ENCODE measurements at regions not wholly inside any gene's neighbourhood (a gene's known extent, or its start where the extent isn't known, plus 50 kb on each side); places are given as distances from the start of the nearest gene placed in this dataset.

DNA sequence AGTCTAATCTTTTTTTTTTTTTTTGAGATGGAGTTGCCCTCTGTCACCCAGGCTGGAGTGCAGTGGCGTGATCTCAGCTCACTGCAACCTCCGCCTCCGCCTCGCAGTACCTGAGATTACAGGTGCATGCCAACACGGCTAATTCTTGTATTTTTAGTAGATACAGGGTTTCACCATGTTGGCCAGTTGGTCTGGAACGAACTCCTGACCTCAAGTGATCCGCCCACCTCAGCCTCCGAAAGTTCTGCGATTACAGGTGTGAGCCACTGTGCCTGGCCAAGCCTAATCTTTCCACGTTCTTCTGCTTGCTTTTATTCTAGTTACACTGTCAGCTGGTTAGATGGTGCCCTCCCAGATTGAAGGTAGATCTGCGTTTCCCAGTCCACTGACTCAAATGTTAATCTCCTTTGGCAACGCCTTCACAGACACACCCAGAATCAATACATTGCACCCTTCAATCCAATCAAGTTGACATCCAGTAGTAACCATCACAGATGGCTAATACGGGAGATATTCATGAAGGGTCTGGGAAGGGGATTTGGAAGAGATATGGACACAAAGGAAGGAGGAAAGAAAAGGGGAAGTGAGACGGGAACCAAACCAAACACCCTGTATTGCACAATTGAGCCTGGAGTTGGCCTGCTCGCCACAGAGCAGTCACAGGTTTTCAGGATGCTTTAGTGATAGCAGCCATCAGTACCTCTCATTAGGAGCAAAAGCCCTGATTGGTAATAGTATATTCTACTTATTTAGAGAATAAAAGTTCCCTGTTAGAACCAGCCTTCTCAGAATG lies 229.8 kb downstream of the PIK3C3 start:
- Histone ChIP-seq H3K4me1 (peaks cover 39% of the 10 kb centered on the region), H3K9ac (no peak overlapping the region), H3K27me3 (no peaks in the 10 kb centered on the region), H3K9me3 (peaks cover 7% of the 10 kb centered on the region), H3K4me2 (no peak overlapping the region), H3K36me3 (no peaks in the 10 kb centered on the region), H4K20me1 (no peaks in the 10 kb centered on the region), H3K4me3 (no peak overlapping the region), H3K27ac (no peak overlapping the region)
- no peak for TF ChIP-seq Cebpa-rat (IDR thresholded peaks at IDR 0.05)

DNA sequence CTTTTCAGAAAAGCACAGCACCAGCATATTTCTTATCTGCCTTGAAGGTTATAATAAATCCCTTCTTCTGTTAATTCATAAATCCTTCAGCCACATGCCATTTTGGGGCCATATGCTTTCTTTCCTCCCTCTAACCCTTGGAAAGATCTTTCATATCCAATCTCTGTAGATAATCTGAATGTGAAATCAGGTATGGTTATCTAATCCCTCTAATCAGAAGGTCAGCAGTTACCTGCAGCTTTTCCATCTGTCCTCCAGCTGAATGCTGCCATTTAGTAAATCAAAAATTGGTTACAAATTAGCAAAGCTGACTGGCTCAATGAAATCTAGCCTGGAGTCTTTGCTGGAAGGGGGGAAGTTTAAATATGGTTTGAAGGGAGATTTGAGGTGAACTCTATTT lies 230.5 kb downstream of the PIK3C3 start:
- TF ChIP-seq Cebpa-rat (IDR thresholded peaks at IDR 0.05): no peak
- H3K4me2 ChIP-seq: no peak overlapping the region
- H3K9me3 ChIP-seq: peaks cover 11% of the 10 kb centered on the region
- no peaks in the 10 kb centered on the region for H3K27me3 ChIP-seq
- no peaks in the 10 kb centered on the region for H3K36me3 ChIP-seq
- peaks cover 41% of the 10 kb centered on the region for H3K4me1 ChIP-seq
- no peaks in the 10 kb centered on the region for H4K20me1 ChIP-seq
- no peak overlapping the region for H3K27ac ChIP-seq
- no peak overlapping the region for H3K4me3 ChIP-seq
- no peak overlapping the region for H3K9ac ChIP-seq

DNA sequence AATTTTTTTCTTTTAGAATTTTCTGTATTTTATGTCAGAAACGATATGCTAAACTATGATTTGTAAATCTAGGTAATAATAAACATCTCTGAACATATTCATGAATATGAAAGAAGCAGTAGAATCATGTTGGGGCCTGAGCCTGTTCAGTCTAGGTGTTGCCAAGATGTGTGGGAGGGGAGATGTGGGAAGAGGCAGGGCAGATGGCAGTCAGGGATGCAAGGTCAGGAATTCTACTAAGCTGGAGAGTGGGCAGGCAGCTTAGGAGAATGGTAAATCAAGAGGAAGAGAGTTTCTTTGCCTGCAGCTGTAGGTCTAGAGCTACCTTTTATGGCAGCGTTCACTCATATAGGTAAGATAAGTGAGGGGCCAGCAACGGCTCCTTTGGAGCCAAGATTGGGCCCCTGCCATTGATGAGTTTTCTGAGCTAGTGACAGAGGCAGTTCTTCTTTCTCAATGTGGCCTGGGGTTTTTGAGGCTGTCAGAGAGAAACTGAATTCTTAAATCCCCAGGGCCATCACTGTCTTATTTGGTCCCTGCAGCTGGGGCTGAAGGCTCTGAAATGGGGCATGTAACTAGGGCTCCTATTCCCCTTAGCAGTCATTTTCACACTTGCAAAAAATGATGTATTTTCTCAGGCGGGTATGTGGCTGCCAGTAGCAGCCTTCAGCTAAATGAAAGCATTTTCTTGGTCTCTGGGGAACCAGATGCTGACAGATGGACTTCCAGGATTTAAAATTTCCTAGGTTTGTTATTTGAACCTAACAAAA lies 232.8 kb downstream of the PIK3C3 start:
- Histone ChIP-seq H3K4me3 (peak overlapping the region; percentile 44; the same call in 1 of the 2 replicates), H3K4me2 (peak overlapping the region; percentile 88), H3K27me3 (no peaks in the 10 kb centered on the region), H3K9ac (peak overlapping the region; percentile 43; the same call in 1 of the 2 replicates), H4K20me1 (no peaks in the 10 kb centered on the region), H3K36me3 (no peaks in the 10 kb centered on the region), H3K9me3 (peaks cover 23% of the 10 kb centered on the region), H3K27ac (peak overlapping the region; percentile 80), H3K4me1 (peaks cover 46% of the 10 kb centered on the region)
- TF ChIP-seq Cebpa-rat (IDR thresholded peaks at IDR 0.05): no peak

DNA sequence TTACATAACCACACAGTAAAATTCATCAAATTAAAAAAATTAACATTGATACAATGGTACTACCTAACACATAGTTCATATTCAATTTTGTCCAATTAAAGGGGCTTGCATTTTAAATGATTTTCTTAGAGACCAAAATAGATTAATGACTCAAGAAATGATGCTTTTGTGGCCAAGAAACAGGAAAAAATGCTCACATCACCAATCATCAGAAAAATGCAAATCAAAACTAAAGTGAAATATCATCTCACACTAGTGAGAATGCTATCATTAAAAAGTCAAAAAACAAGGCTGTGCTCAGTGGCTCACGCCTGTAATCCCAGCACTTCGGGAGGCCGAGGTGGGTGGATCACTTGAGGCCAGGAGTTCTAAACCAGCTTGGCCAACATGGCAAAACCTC lies 235.6 kb downstream of the PIK3C3 start:
- no peaks in the 10 kb centered on the region for H4K20me1 ChIP-seq
- H3K27ac ChIP-seq: no peak overlapping the region
- TF ChIP-seq Cebpa-rat (IDR thresholded peaks at IDR 0.05): no peak
- peaks cover 23% of the 10 kb centered on the region for H3K9me3 ChIP-seq
- H3K4me2 ChIP-seq: no peak overlapping the region
- H3K4me1 ChIP-seq: peaks cover 48% of the 10 kb centered on the region
- H3K36me3 ChIP-seq: no peaks in the 10 kb centered on the region
- H3K27me3 ChIP-seq: no peaks in the 10 kb centered on the region
- no peak overlapping the region for H3K4me3 ChIP-seq
- H3K9ac ChIP-seq: no peak overlapping the region

DNA sequence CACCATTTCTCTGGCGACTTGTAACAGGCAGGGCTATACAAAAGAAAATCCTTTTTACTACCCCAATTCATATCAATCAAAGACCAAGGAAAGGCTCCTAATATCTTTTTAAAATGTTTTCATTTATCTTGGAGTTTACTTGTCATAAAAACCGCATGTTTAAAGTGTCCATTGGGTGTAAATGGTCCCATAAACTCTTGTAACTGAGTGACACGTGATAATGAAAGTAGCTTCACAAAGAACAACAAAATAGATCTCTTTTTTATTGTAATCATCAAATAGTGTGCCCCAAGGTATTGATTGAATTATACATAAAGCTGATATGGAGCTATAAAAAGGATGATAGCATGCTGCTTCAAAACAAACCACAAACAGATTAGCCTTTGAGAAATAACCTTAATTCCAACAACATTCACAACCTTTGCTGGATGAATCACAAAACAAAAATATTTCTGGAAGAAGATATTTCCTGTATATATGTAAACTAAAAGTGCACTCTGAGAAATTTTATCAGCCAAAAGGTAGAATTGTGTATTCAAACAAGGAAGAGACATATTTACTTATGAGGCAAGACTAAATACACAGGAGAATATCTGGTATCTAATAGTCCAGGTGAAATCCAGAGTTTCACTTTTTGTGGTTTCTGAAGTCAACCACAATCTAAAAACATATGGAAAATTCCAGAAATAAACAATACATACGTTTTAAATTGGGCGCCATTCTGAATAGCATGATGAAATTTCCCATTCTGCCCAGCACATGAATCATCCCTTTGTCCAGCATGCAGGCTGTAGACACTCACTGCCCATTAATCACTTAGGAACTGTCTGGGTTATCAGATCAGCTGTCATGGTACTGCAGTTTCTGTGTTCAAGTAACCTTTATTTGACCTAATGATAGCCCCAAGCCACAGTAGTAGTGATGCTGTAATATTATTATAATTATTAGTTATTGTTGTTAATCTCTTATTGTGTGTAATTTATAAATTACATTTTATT lies 237.5 kb downstream of the PIK3C3 start:
- Histone ChIP-seq H3K4me2 (0 out of 2 replicates have a peak overlapping the region, but pooled peaks have one; percentile 6), H3K27me3 (no peaks in the 10 kb centered on the region), H3K4me3 (no peak overlapping the region), H3K9me3 (peaks cover 23% of the 10 kb centered on the region), H3K4me1 (peaks cover 33% of the 10 kb centered on the region), H3K9ac (no peak overlapping the region), H3K36me3 (no peaks in the 10 kb centered on the region), H4K20me1 (no peaks in the 10 kb centered on the region), H3K27ac (no peak overlapping the region)
- no peak for TF ChIP-seq Cebpa-rat (IDR thresholded peaks at IDR 0.05)

DNA sequence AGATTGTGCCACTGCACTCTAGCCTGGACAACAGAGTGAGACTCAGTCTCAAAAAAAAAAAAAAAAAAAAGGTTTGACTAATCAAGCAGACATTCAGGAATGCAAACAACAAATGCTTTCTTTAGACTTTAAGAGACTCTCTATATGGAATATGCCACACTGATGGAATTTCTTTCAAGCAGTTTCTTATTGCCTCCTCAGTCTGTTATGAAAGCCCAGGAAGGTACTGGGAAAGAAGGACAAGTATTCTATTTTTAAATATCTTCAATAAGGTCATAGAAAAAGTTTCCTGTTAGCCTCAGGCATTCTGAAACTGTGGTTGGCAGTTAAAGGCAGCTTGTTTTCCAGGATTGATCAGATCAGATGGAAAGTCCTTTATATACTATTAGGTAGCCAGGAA lies 241.6 kb downstream of the PIK3C3 start:
- Histone ChIP-seq H3K27ac (no peak overlapping the region), H3K9me3 (peaks cover 2% of the 10 kb centered on the region), H3K4me2 (no peak overlapping the region), H3K4me1 (peaks cover 7% of the 10 kb centered on the region), H3K27me3 (no peaks in the 10 kb centered on the region), H3K9ac (no peak overlapping the region), H3K36me3 (no peaks in the 10 kb centered on the region), H3K4me3 (no peak overlapping the region), H4K20me1 (no peaks in the 10 kb centered on the region)
- no peak for TF ChIP-seq Cebpa-rat (IDR thresholded peaks at IDR 0.05)

DNA sequence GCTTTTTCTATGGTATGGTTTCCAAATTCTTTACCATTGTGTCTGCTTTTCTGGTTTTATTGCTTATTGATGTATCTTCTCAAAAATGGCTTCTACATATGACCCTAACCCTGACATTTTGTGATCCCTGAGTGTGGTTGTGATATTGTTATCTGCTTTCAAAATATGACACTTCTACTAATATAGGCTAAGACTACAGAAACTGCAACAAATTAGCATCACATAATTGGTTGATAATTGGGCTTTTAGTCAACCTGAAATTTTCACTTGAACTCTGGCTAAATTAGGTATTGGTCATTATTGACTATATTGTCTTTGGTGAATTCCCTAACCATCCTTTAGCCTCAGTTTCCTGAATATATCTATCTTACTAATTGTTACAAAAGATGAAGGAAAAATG lies 246.1 kb downstream of the PIK3C3 start:
- Histone ChIP-seq H3K27ac (no peak overlapping the region), H4K20me1 (no peaks in the 10 kb centered on the region), H3K9ac (no peak overlapping the region), H3K4me2 (no peak overlapping the region), H3K4me1 (no peaks in the 10 kb centered on the region), H3K27me3 (no peaks in the 10 kb centered on the region), H3K9me3 (peaks cover 13% of the 10 kb centered on the region), H3K4me3 (no peak overlapping the region), H3K36me3 (no peaks in the 10 kb centered on the region)
- no peak for TF ChIP-seq Cebpa-rat (IDR thresholded peaks at IDR 0.05)

DNA sequence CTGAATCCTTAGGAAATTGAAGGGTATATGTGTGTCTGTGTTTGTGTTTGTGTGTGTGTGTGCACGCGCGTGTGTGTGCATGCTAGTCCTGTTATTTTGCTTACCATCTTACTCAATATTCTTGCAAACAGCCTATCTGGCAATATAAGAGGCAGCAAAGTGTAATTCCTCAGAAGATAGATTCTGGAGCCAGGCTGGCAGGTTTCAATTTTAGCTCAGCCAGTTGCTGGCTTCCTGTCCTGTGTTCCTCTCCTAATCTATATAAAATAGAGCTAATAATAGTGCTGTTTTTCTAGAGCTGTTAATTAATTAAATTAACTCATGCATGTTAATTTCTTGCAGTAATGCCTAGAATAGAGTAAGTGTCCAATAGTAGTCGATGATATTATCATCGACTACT lies 256.2 kb downstream of the PIK3C3 start:
- TF ChIP-seq Cebpa-rat (IDR thresholded peaks at IDR 0.05): no peak
- Histone ChIP-seq H4K20me1 (no peaks in the 10 kb centered on the region), H3K4me3 (no peak overlapping the region), H3K36me3 (no peaks in the 10 kb centered on the region), H3K27me3 (no peaks in the 10 kb centered on the region), H3K9ac (no peak overlapping the region), H3K4me2 (peak overlapping the region; percentile 60), H3K27ac (no peak overlapping the region), H3K4me1 (peaks cover 33% of the 10 kb centered on the region), H3K9me3 (peaks cover 14% of the 10 kb centered on the region)

DNA sequence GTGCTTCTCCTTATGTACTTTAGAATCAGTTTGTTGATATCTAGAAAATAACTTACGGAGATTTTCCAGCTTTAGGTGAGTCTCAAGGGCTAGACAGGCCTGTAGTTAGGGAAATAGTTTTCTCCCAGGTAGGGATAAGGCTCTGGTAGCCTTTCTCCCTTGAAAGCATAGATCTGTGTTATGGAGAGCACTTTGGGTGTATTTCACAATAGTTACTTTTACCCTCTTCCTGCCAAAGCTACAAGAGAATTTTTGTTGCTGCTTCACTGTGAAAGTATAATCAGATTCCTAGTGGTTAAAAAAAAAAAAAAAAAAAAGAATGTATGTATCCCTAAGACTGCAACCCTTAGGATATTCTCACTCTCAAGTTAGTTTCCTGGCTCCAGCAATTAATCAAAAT lies 267.5 kb downstream of the PIK3C3 start:
- no peak overlapping the region for H3K4me3 ChIP-seq
- no peaks in the 10 kb centered on the region for H3K36me3 ChIP-seq
- H3K4me1 ChIP-seq: peaks cover 12% of the 10 kb centered on the region
- H3K27ac ChIP-seq: no peak overlapping the region
- no peak overlapping the region for H3K9ac ChIP-seq
- H4K20me1 ChIP-seq: no peaks in the 10 kb centered on the region
- no peaks in the 10 kb centered on the region for H3K27me3 ChIP-seq
- H3K9me3 ChIP-seq: peaks cover 13% of the 10 kb centered on the region
- no peak overlapping the region for H3K4me2 ChIP-seq
- no peak for TF ChIP-seq Cebpa-rat (IDR thresholded peaks at IDR 0.05)
